OCI-LY7 (cell line): ENCODE measurements at regions not wholly inside any gene's neighbourhood (a gene's known extent, or its start where the extent isn't known, plus 50 kb on each side); places are given as distances from the start of the nearest gene placed in this dataset.
"Not testable (repeated sequence)": the region's sequence is repeated elsewhere in the genome, so short reads cannot be mapped to it uniquely, and the experiment has no call there.

Source experiments
- CTCF ChIP-seq: fragments of 200-600 bp; sonication (generic); conservative IDR thresholded peaks from 2 replicates; pipeline ENCODE4 v1.5.1; 2014; ENCODE audit warnings: mild to moderate bottlenecking, antibody characterized with exemption, low read length, moderate library complexity, mixed read lengths
- EZH2phosphoT487 ChIP-seq: fragments of 200-600 bp; sonication (generic); IDR thresholded peaks from 2 replicates; pipeline ENCODE4 v1.6.1; 2018; ENCODE audit warnings: low read depth, borderline replicate concordance, mild to moderate bottlenecking, mixed run types, antibody characterized with exemption, low read length, moderate library complexity, mixed read lengths

GRCh38 chr6:91190041-91190440 is 603.2 kb upstream of the MAP3K7 start:
- not testable (repeated sequence) for TF ChIP-seq CTCF, EZH2phosphoT487
